ENCODE measurements at regions not wholly inside any gene's neighbourhood (a gene's known extent, or its start where the extent isn't known, plus 50 kb on each side); places are given as distances from the start of the nearest gene placed in this dataset.

DNA sequence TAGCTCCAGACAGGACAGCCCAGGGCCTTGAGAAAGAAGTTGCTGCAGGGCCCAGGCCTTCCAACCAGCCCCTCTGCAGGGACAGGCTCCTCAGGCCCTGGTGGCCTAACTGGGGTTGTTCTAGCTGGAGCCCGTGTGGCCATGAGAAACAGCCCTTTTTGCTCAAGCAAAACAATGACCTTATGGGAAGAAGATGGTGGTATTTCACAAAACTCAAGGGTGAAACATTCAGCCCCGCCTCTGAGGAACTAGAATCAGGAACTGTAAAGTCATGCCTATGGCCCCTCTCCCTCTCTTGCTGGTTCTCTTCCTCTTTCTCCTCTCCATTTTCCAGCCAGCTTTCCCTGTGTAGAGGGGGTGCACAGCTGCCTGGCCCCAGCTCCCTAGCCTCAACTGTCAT is 273.3 kb downstream of the RPLP1 start:
- no peak overlapping the region for H3K4me3 ChIP-seq (ENCODE audit: low read length)
- H3K27me3 ChIP-seq (ENCODE audit: insufficient read depth, low read length) = no peaks in the 10 kb centered on the region
- no peaks in the 10 kb centered on the region for H3K9me3 ChIP-seq (ENCODE audit: low read depth, low read length)
- peaks cover 83% of the 10 kb centered on the region for H3K4me1 ChIP-seq (ENCODE audit: insufficient read depth, low read length)

- Histone ChIP-seq H3K4me3 (ENCODE audit: low read length) (no peak overlapping the region), H3K4me1 (ENCODE audit: insufficient read depth, low read length) (peaks cover 70% of the 10 kb centered on the region), H3K9me3 (ENCODE audit: low read depth, low read length) (no peaks in the 10 kb centered on the region), H3K27me3 (ENCODE audit: insufficient read depth, low read length) (no peaks in the 10 kb centered on the region)
Measured at GRCh38 chr15:69727121-69727924, 274.7 kb downstream of the RPLP1 start.

DNA sequence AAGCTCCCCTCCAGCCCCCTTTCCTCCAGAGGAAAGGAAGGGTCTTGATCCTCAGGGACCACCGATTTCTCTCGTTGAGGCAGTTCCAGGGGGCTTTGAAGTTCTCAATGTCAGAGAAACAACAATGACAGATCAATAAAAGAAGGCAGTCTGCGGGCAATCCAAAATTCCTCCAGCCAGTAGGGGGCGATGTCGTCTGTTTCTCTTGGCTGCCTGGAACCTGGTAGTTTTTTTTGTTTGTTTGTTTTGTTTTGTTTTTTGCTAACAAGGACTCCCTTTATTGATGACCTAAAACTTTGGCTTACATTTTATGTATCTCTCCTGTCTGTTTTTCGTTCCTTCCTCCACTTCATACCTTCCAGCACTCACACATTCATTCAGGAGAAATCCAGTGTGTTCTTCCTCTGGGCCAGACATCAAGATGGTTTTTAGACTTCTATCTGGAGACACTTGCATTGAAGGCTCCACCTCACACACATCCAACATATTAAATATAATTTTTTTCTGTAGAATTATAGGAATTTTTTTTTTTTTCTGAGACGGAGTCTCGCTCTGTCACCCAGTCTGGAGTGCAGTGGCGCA is 276.6 kb downstream of the RPLP1 start:
- H3K4me3 ChIP-seq (ENCODE audit: low read length) = no peak overlapping the region
- H3K27me3 ChIP-seq (ENCODE audit: insufficient read depth, low read length) = no peaks in the 10 kb centered on the region
- peaks cover 52% of the 10 kb centered on the region for H3K4me1 ChIP-seq (ENCODE audit: insufficient read depth, low read length)
- no peaks in the 10 kb centered on the region for H3K9me3 ChIP-seq (ENCODE audit: low read depth, low read length)

- Histone ChIP-seq H3K4me1 (ENCODE audit: insufficient read depth, low read length) (peaks cover 40% of the 10 kb centered on the region), H3K27me3 (ENCODE audit: insufficient read depth, low read length) (no peaks in the 10 kb centered on the region), H3K4me3 (ENCODE audit: low read length) (no peak overlapping the region), H3K9me3 (ENCODE audit: low read depth, low read length) (no peaks in the 10 kb centered on the region)
Measured at GRCh38 chr15:69730281-69731080, 277.9 kb downstream of the RPLP1 start.

GRCh38 chr15:69731081-69731330 is 278.4 kb downstream of the RPLP1 start:
- H3K4me1 ChIP-seq (ENCODE audit: insufficient read depth, low read length) = peaks cover 34% of the 10 kb centered on the region
- no peak overlapping the region for H3K4me3 ChIP-seq (ENCODE audit: low read length)
- H3K9me3 ChIP-seq (ENCODE audit: low read depth, low read length) = no peaks in the 10 kb centered on the region
- H3K27me3 ChIP-seq (ENCODE audit: insufficient read depth, low read length) = no peaks in the 10 kb centered on the region

- Histone ChIP-seq H3K4me1 (ENCODE audit: insufficient read depth, low read length) (peaks cover 29% of the 10 kb centered on the region), H3K4me3 (ENCODE audit: low read length) (no peak overlapping the region), H3K9me3 (ENCODE audit: low read depth, low read length) (no peaks in the 10 kb centered on the region), H3K27me3 (ENCODE audit: insufficient read depth, low read length) (no peaks in the 10 kb centered on the region)
Measured at GRCh38 chr15:69731581-69731980, 279.0 kb downstream of the RPLP1 start.

DNA sequence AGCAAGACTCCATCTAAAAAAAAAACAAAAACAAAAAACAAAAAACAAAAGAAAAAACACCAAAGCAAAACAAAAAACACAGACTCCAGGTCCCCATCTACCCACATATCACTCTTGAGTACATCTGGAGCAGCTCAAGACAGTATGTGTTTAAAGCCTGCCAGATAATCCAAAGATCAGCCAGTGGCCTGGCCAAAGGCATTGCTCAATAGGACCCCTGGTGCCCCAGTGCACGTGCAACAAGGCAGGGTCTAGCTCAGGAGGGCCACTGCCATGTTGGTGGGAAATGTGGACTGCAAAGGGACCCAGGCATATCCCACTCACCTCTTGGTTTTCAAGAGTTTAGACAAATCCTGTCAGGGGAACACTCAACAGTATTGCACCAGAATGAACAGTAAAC is 279.5 kb downstream of the RPLP1 start:
- Histone ChIP-seq H3K4me3 (ENCODE audit: low read length) (no peak overlapping the region), H3K9me3 (ENCODE audit: low read depth, low read length) (no peaks in the 10 kb centered on the region), H3K4me1 (ENCODE audit: insufficient read depth, low read length) (peaks cover 23% of the 10 kb centered on the region), H3K27me3 (ENCODE audit: insufficient read depth, low read length) (no peaks in the 10 kb centered on the region)

- Histone ChIP-seq H3K9me3 (ENCODE audit: low read depth, low read length) (no peaks in the 10 kb centered on the region), H3K4me1 (ENCODE audit: insufficient read depth, low read length) (no peaks in the 10 kb centered on the region), H3K4me3 (ENCODE audit: low read length) (no peak overlapping the region), H3K27me3 (ENCODE audit: insufficient read depth, low read length) (no peaks in the 10 kb centered on the region)
Measured at GRCh38 chr15:69734699-69735098, 282.1 kb downstream of the RPLP1 start.

- Histone ChIP-seq H3K9me3 (ENCODE audit: low read depth, low read length) (no peaks in the 10 kb centered on the region), H3K4me3 (ENCODE audit: low read length) (no peak overlapping the region), H3K4me1 (ENCODE audit: insufficient read depth, low read length) (no peaks in the 10 kb centered on the region), H3K27me3 (ENCODE audit: insufficient read depth, low read length) (no peaks in the 10 kb centered on the region)
Measured at GRCh38 chr15:69735121-69735520, 282.5 kb downstream of the RPLP1 start.

DNA sequence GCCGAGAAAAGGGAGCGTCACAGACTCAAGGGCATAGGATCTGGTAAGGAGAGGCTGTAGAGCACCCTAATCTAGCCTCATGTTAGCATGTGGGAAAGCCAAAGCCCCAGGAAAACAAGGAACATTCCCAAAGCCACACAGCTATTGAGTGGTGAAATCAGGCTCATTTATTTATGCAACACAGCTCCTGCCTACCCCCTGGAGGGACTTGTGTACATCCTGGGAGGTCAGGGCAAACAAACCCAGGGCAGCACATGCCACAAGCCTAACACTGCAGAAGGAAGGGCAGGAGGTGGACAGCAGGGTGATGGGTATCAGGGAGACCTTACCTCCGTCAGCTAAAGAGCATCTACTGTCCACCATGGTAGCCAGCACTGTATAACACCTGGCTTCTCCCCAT is 283.5 kb downstream of the RPLP1 start:
- Histone ChIP-seq H3K27me3 (ENCODE audit: insufficient read depth, low read length) (no peaks in the 10 kb centered on the region), H3K4me1 (ENCODE audit: insufficient read depth, low read length) (no peaks in the 10 kb centered on the region), H3K4me3 (ENCODE audit: low read length) (no peak overlapping the region), H3K9me3 (ENCODE audit: low read depth, low read length) (no peaks in the 10 kb centered on the region)

DNA sequence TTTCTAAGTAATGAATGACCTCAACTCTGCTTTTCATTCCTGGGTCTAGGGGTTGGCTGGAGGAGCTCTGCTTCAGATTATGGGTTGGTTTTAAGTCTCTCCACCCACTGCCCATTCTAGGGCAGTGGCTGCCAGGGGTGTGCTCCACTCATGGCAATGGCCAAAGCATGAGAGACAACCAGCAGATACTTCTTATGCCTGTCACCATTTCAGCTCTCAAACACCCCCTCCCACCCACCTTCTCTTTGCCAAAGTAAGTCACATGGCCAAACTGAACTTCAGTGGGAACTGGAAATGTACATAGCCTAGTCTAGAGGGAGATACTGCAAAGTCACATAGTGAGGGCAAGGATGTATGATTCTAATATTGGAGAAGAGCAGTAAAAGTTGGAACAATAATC is 285.3 kb downstream of the RPLP1 start:
- Histone ChIP-seq H3K4me1 (ENCODE audit: insufficient read depth, low read length) (no peaks in the 10 kb centered on the region), H3K4me3 (ENCODE audit: low read length) (no peak overlapping the region), H3K27me3 (ENCODE audit: insufficient read depth, low read length) (no peaks in the 10 kb centered on the region), H3K9me3 (ENCODE audit: low read depth, low read length) (no peaks in the 10 kb centered on the region)

DNA sequence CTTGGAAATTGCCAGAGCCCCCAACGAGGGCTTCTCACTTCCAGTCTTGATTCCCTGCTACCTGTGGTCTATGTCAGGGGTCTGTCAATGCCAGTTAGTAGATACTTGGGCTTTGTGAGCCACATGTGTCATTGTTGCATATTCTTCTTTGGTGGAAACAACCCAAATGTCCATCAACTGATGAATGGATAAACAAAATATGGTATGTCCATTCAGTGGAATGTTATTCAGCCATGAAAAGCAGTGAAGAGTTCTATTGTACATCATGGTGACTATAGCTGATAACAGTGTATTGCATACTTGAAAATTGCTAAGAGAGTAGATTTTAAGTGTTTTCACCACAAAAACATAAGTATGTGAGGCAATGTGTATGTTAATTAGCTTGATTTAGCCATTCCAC is 288.1 kb downstream of the RPLP1 start:
- H3K27me3 ChIP-seq (ENCODE audit: insufficient read depth, low read length) = peaks cover 6% of the 10 kb centered on the region
- no peak overlapping the region for H3K4me3 ChIP-seq (ENCODE audit: low read length)
- H3K4me1 ChIP-seq (ENCODE audit: insufficient read depth, low read length) = peaks cover 14% of the 10 kb centered on the region
- H3K9me3 ChIP-seq (ENCODE audit: low read depth, low read length) = no peaks in the 10 kb centered on the region

DNA sequence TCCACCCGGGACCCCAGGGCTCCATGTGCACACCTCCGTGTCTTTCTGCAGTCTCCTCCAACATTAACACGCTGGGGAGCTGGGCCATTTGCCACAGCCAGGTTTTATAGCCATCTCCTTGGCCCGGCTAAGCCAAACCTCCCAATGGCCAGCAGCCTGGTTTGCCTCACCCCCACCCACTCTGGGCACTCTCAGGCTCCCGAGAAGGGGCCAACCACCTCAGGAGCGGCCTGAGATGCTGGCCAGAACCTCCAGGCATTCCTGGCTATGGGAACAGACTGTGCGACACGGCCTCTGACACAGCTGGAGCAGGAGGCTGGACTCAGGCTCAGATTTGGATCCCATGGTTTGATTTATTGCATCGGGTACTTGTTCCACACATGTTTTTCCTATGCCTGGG is 289.7 kb downstream of the RPLP1 start:
- Histone ChIP-seq H3K4me3 (ENCODE audit: low read length) (no peak overlapping the region), H3K27me3 (ENCODE audit: insufficient read depth, low read length) (peaks cover 6% of the 10 kb centered on the region), H3K4me1 (ENCODE audit: insufficient read depth, low read length) (peaks cover 14% of the 10 kb centered on the region), H3K9me3 (ENCODE audit: low read depth, low read length) (no peaks in the 10 kb centered on the region)

GRCh38 chr15:69743091-69743490 is 290.5 kb downstream of the RPLP1 start:
- peaks cover 6% of the 10 kb centered on the region for H3K27me3 ChIP-seq (ENCODE audit: insufficient read depth, low read length)
- H3K9me3 ChIP-seq (ENCODE audit: low read depth, low read length) = no peaks in the 10 kb centered on the region
- no peak overlapping the region for H3K4me3 ChIP-seq (ENCODE audit: low read length)
- peaks cover 14% of the 10 kb centered on the region for H3K4me1 ChIP-seq (ENCODE audit: insufficient read depth, low read length)

GRCh38 chr15:69744391-69745162 is 292.0 kb downstream of the RPLP1 start:
- no peaks in the 10 kb centered on the region for H3K9me3 ChIP-seq (ENCODE audit: low read depth, low read length)

More at GRCh38 chr15:69744391-69745162, 292.0 kb downstream of the RPLP1 start:
- no peak overlapping the region for H3K4me3 ChIP-seq (ENCODE audit: low read length)
- H3K27me3 ChIP-seq (ENCODE audit: insufficient read depth, low read length) = peaks cover 6% of the 10 kb centered on the region
- peaks cover 25% of the 10 kb centered on the region for H3K4me1 ChIP-seq (ENCODE audit: insufficient read depth, low read length)
